Breast epithelium (tissue), 4 donors: ENCODE measurements at regions not wholly inside any gene's neighbourhood (a gene's known extent, or its start where the extent isn't known, plus 50 kb on each side); places are given as distances from the start of the nearest gene placed in this dataset.
"Not testable (repeated sequence)": the region's sequence is repeated elsewhere in the genome, so short reads cannot be mapped to it uniquely, and the experiment has no call there.

Source experiments
- DNase-seq, 2 donors: peaks; one replicate each; pipeline ENCODE4 v3.0.0-alpha.2; 2019; ENCODE audit warnings: low spot score in 2 of 2
- H3K27ac ChIP-seq, 2 donors: fragments of 200-600 bp; sonication (generic) in 1 of 2; one replicate each; pipeline ENCODE4 v1.5.1; 2016 to 2019; ENCODE audit warnings: mild to moderate bottlenecking in 1 of 2
- H3K27me3 ChIP-seq, 2 donors: fragments of 200-600 bp; sonication (generic) in 1 of 2; one replicate each; pipeline versions ENCODE4 v1.5.1 to v1.6.0; 2017 to 2019; ENCODE audit warnings: control low read depth in 1 of 2, mild to moderate bottlenecking in 1 of 2
- H3K36me3 ChIP-seq: fragments of 200-600 bp; one replicate; pipeline ENCODE4 v1.5.1; 2019
- H3K4me1 ChIP-seq, 2 donors: fragments of 200-600 bp; sonication (generic); one replicate each; pipeline ENCODE4 v1.5.1; 2016 to 2019; ENCODE audit warnings: control low read depth in 1 of 2
- H3K4me3 ChIP-seq, 3 donors: fragments of 200-600 bp; sonication (generic); 1 replicate in 2 of 3; 2 replicates in 1 of 3; pipeline ENCODE4 v1.5.1; 2016 to 2019; ENCODE audit warnings: mild to moderate bottlenecking in 3 of 3, moderate library complexity in 2 of 3
- H3K9me3 ChIP-seq, 2 donors: fragments of 200-600 bp; sonication (generic) in 1 of 2; one replicate each; pipeline ENCODE4 v1.5.1; 2016 to 2019; ENCODE audit warnings: control low read depth in 1 of 2
- POLR2A ChIP-seq: fragments of 450-650 bp; IDR thresholded peaks from one replicate; pipeline ENCODE4 v1.6.1; 2016; ENCODE audit warnings: antibody characterized with exemption, mild to moderate bottlenecking, moderate library complexity
- POLR2AphosphoS5 ChIP-seq, 3 donors: sonication (generic); formaldehyde crosslinking; IDR thresholded peaks; one replicate each; pipeline ENCODE4 v1.6.1; 2017; ENCODE audit warnings: antibody characterized with exemption in 3 of 3
- intact Hi-C: fragments of 100-400 bp; cut with DNase I; formaldehyde crosslinking; loops from one replicate; pipeline ENCODE4 v1.15.1; 2023; ENCODE audit warnings: low total_unique reads
- TF ChIP-seq, protein P1 (sequence below), 3 donors: fragments of 450-650 bp; IDR thresholded peaks; one replicate each; pipeline ENCODE4 v1.5.1; 2016 to 2017; ENCODE audit warnings: antibody characterized with exemption in 3 of 3, mild to moderate bottlenecking in 3 of 3, moderate library complexity in 3 of 3

DNA sequence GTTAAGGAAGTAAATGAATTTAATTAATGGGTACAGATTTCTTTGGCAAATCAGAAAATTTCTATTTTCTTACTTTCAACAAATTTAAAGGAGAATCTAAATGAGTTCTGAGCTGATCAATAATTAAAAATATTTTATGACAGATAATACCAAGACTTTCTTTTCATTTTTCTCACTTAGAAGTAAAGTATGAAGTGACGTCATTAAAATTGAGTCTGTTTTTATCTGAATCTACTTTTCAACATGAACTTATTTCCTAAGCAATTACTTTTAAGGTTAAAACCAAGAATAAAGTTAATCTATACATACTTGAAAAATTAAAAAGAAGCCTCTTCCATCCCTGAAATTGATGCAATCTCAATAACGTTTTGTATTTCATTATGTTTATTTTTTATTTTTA is 552.8 kb upstream of the ST8SIA4 start:
- TF ChIP-seq, protein P1, sequence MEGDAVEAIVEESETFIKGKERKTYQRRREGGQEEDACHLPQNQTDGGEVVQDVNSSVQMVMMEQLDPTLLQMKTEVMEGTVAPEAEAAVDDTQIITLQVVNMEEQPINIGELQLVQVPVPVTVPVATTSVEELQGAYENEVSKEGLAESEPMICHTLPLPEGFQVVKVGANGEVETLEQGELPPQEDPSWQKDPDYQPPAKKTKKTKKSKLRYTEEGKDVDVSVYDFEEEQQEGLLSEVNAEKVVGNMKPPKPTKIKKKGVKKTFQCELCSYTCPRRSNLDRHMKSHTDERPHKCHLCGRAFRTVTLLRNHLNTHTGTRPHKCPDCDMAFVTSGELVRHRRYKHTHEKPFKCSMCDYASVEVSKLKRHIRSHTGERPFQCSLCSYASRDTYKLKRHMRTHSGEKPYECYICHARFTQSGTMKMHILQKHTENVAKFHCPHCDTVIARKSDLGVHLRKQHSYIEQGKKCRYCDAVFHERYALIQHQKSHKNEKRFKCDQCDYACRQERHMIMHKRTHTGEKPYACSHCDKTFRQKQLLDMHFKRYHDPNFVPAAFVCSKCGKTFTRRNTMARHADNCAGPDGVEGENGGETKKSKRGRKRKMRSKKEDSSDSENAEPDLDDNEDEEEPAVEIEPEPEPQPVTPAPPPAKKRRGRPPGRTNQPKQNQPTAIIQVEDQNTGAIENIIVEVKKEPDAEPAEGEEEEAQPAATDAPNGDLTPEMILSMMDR (IDR thresholded peaks at IDR 0.05) = no peak
- TF ChIP-seq POLR2A (no peak), POLR2AphosphoS5 (IDR thresholded peaks at IDR 0.05) (no peak)
- Histone ChIP-seq H3K27ac (no peak overlapping the region), H3K9me3 (no peaks in the 10 kb centered on the region), H3K36me3 (no peaks in the 10 kb centered on the region), H3K4me1 (no peaks in the 10 kb centered on the region), H3K4me3 (no peak overlapping the region), H3K27me3 (no peaks in the 10 kb centered on the region)
- intact Hi-C loops = no loop called here
- DNase-seq = no peak

DNA sequence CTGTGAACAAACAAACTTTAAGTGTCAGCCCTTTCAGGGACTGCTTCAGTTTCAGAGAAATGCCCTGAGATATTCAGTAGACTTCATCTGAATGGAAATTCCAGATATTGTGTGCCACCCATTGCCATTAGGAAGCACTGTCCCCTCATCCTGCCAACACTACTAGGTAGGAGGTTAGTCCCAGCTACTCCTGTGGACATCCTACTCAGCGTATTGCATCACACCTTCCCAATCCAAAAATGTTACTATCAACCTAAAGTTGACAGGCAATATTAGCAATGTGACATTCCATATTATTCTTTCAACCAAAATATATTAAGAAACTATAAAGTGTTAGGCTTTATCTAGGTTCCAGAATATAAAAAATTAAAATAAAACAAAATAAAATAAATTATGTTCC is 552.0 kb upstream of the ST8SIA4 start:
- no peak for DNase-seq
- Histone ChIP-seq H3K27me3 (no peaks in the 10 kb centered on the region), H3K4me1 (no peaks in the 10 kb centered on the region), H3K9me3 (no peaks in the 10 kb centered on the region), H3K36me3 (no peaks in the 10 kb centered on the region), H3K27ac (no peak overlapping the region), H3K4me3 (no peak overlapping the region)
- TF ChIP-seq POLR2AphosphoS5 (IDR thresholded peaks at IDR 0.05) (no peak), POLR2A (no peak)
- TF ChIP-seq, protein P1 (IDR thresholded peaks at IDR 0.05) = no peak
- intact Hi-C loops = no loop called here

DNA sequence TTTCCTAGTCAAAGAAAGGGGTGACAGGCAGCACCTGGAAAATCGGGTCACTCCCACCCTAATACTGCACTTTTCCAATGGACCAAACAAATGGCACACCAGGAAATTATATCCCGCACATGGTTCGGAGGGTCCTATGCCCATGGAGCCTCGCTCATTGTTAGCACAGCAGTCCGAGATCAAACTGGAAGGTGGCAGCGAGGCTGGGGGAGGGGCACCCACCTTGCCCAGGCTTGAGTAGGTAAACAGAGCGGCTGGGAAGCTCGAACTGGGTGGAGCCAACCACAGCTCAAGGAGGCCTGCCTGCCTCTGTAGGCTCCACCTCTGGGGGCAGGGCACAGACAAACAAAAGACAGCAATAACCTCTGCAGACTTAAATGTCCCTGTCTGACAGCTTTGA is 539.2 kb upstream of the ST8SIA4 start:
- DNase-seq, H3K27me3 ChIP-seq, H3K27ac ChIP-seq, H3K9me3 ChIP-seq, H3K36me3 ChIP-seq, H3K4me3 ChIP-seq, H3K4me1 ChIP-seq, intact Hi-C loops: not testable (repeated sequence)

DNA sequence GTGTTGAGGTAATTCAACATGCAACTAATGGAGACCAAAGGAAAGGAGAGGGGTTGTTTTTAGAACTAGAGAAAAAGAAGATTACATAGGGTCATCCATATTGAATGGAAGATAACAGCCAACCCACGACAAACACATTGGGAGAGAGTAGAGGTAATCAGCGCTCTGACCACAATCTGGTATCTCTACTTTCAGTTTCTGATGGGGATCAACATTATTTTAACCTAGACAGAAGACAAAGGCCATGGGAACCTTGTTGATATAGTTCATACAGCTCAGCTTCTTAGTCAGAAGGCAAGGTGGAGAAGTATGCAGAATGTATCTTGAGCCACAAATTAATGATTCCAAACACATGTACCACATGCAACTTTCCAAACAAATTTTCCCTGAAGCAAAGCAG is 537.1 kb upstream of the ST8SIA4 start:
- no peaks in the 10 kb centered on the region for H3K36me3 ChIP-seq
- H3K27me3 ChIP-seq = no peaks in the 10 kb centered on the region
- DNase-seq = no peak
- no peak overlapping the region for H3K4me3 ChIP-seq
- peaks cover 0 to 3% of the 10 kb centered on the region in 2 donors for H3K9me3 ChIP-seq
- intact Hi-C loops = no loop called here
- no peak overlapping the region for H3K27ac ChIP-seq
- no peaks in the 10 kb centered on the region for H3K4me1 ChIP-seq
- TF ChIP-seq, protein P1 (IDR thresholded peaks at IDR 0.05) = no peak
- no peak for TF ChIP-seq POLR2A
- TF ChIP-seq POLR2AphosphoS5 (IDR thresholded peaks at IDR 0.05) = no peak

DNA sequence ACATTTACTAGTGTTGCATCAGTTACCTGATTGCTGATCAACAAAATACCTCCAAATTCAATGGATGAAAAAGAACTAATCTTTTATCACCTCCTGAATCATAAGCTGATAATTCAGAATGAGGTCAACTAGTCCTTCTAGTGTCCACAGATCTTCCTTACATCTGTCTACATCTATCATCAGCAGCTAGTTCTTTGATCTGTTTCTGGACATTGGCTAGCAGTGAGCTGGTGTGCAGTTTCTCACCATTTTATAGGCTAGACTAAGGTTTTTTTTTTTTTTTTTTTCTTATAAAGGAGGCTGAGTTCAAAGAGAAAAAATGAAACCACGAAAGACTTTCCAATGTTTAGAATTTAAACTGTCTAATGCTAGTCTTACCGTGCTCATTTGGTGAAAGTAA is 534.3 kb upstream of the ST8SIA4 start:
- no peaks in the 10 kb centered on the region for H3K36me3 ChIP-seq
- intact Hi-C loops = no loop called here
- no peak for DNase-seq
- H3K4me3 ChIP-seq = no peak overlapping the region
- H3K9me3 ChIP-seq = peaks cover 0 to 2% of the 10 kb centered on the region in 2 donors
- H3K27ac ChIP-seq = no peak overlapping the region
- no peaks in the 10 kb centered on the region for H3K4me1 ChIP-seq
- H3K27me3 ChIP-seq = no peaks in the 10 kb centered on the region
- TF ChIP-seq POLR2AphosphoS5 (IDR thresholded peaks at IDR 0.05) = no peak
- TF ChIP-seq, protein P1 (IDR thresholded peaks at IDR 0.05) = no peak
- TF ChIP-seq POLR2A = no peak

DNA sequence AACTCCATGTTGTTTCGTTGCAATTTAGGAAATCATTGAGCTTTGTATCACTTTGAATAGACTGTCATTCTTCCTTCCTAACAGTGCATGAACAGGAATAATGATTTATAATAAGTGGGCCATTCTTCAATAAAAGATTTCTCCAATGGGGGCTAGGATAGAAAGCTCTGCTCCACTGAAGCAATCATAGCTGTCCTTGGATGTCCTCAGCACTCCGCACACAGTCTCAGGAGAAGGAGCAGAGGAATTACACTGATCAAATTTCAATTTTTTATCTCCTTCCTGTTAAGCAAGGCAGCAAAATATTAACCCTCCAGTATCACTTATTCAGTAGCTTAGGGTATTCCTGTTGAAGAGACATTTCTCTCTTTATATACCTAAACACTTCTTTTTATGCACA is 532.7 kb upstream of the ST8SIA4 start:
- TF ChIP-seq, protein P1 (IDR thresholded peaks at IDR 0.05) = no peak
- TF ChIP-seq POLR2AphosphoS5 (IDR thresholded peaks at IDR 0.05) (no peak), POLR2A (no peak)
- H3K27me3 ChIP-seq = no peaks in the 10 kb centered on the region
- no peak overlapping the region for H3K4me3 ChIP-seq
- no peaks in the 10 kb centered on the region for H3K4me1 ChIP-seq
- no peak for DNase-seq
- H3K9me3 ChIP-seq = no peaks in the 10 kb centered on the region
- H3K27ac ChIP-seq = no peak overlapping the region
- intact Hi-C loops = no loop called here
- no peaks in the 10 kb centered on the region for H3K36me3 ChIP-seq
